ENCODE measurements at regions not wholly inside any gene's neighbourhood (a gene's known extent, or its start where the extent isn't known, plus 50 kb on each side); places are given as distances from the start of the nearest gene placed in this dataset.

DNA sequence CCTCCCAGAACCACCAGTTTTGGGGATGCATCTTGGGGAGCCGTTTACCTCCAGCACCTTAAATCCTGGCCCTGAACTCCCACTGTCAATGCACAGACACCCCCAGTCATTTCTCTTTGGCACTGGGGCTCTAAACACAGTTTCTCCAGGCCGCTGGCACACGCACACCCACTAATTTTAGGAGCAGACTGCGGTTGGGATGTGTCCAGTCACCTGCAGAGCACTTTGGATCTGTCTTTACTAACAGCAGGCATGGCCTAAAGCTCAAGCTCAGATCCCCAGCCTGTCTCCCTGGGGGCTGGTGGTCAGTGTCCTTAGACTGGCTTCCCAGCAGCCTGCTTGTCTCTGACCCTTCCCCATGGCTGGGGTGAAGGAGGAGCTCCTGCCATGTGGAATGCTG lies 49.9 kb downstream of the SYNE3 start:
- DNase-seq (ENCODE audit: low read depth in 2 of 2): no peak

DNA sequence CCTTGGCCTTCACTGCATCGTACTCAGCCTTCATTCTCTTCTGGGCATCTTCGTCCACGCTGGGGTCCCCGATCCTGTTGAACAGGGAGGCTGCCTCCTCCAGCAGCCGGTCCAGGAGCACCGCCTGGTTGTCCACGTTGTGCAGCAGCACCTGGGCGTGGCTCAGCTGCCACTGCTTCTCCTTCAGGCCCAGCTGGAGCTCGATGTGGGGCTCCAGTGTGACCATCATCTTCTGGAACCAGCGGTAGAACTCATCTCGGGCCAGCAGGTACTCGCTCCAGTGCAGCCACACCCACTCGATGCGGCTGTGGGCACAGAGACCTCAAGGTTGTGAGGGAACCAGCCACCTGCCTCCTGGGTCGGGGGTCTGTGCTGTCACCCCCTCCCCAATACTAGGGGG lies 50.5 kb downstream of the SYNE3 start:
- no peak for DNase-seq (ENCODE audit: low read depth in 2 of 2)

DNA sequence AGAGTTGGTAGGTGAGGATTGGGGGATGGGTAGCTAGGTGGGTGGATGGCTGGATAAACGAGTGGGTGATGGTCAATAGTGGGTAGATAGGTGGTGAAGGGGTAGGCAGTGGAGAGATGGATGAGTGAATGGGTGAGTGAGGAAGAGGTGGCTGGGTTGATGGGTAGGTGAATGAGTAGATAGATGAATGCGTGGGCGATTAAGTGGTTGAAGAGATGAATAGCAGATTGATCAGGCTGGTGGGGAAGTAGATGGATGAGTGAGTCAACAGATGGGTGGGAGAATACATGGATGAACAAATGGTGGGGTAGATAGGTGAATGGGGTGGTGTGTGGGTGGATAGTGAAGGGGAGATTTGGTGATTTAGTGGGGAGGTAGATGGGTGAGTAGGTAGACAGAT lies 51.1 kb downstream of the SYNE3 start:
- no peak for DNase-seq (ENCODE audit: low read depth in 2 of 2)

DNA sequence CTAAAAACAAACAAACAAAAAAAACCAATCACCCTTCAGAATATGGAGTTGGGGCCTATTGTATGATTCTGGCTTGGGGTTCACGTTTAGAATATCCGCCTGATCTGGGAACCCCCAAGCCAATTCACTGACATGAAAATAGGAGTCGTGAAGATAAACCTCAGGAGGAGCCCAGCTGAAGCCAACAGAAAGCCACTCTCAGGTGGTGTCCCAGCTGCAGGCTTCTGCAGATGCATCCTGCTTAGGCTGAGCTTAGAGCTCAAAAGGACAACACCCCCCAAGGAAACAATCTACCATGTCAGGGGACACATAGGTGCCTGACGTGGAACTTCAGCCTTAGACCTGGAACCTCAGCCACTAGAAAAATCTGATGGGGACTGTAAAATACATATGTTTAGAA lies 51.9 kb downstream of the SYNE3 start:
- no peak for DNase-seq (ENCODE audit: low read depth in 2 of 2)

DNA sequence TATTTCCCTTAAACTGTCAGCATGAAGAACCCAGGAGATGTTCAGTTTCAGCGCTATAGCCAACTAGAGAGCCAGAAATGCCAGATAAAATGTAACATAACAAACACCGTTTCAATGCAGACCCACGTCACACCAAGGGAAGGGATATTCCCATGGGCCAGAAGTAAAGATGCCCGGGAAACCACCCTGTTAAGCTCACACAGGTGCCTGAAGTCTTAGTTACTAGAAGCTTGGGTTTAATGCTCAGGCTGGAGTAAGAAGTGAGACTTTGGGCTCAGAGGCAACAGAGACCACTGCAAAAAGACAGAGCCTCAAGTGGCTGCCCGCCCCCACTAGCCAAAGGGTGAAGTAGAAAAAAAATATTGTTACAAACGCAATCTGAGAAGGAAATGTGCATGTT lies 52.3 kb downstream of the SYNE3 start:
- no peak for DNase-seq (ENCODE audit: low read depth in 2 of 2)

DNA sequence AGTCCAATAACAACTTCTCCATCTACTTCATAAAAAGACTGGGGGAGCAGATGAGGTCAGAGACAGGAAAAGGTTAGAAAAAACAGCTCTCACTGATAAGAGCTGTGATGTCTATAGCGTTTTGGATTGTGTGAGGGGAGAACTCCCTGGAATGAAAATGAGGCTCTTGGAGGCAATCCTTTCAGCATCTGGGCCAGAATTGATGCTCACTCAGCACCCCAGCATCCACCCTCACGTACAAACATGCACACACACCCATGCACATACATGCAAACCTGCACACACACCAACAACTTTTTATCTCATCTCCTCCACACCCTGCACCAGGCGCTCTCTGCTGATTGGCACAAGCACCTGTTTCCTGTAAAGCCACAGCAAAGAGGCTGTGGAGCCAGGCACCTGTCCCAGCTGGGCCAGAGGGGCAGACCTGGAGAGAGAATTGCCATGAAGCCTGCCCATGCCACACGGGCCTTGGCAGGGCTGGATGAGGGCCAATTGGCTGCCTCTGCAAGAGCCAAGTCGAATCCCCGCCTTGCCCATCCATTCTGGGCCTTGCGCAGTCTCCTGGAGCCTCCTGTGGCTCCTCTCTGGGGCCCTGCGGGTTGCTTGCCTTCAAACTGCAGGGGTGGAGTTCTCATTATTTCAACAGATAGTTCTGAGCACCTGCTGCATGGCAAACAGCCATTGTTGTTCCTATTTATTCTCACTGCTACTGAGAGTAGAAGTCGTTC lies 53.1 kb downstream of the SYNE3 start:
- no peak for DNase-seq (ENCODE audit: low read depth in 2 of 2)

DNA sequence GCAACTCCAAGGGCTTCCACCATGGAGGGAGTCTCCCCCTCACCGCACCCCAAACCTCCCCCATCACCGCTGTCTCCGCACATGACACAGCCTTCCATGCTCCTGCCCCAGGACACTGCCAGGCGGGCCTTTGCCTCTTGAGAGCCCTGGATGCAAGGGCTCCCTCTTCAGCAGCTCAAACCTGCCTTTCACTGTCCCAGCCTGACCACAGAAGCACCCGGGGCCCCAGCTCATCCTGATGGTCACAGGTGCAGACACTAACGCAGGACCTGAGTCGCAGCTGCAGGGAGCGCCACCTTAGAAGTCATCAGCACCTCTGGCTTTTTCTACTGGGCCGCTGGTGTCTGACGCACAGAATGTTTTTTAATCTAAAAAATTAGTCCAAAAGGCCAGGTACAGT lies 54.0 kb downstream of the SYNE3 start:
- no peak for DNase-seq (ENCODE audit: low read depth in 2 of 2)

DNA sequence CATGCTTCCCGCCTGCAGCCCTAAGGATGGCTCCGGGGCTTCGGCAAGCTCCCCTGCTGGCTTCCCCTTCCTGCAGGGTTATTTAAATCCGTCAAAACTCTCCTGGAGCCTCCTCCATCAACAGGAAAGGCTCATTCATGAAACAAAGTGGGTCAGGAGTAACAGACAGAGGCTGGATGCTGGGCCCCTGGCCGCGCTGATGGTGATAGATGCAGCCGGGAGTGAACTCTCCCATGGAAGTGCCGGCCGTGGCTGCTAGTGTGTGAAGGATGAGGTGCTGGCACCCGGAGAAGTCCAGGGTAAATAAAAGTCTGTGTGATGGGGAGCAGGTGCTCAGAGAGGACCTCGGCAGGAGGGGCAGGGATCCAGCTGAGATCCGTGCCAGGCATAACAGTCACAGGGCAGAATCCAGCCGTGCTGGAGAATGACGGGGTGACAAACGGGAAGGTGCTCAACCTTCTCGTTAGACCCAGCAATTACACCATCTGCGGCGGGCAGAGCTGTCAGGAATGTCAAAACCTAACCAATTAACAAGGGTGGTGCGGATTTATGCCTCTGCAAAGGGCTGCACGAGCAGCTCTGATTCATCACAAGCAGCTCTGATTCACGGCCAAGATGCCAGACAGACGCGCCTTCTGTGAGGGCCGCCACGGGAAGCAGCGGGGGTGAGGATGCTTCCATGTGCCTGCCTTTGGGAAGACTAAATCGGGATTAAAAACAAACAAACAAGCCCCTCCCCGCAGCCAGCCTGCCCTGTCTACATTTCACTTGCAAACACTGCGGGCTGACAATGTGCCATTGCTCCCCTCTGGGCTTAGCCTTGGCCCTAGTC lies 55.6 kb downstream of the SYNE3 start:
- DNase-seq (ENCODE audit: low read depth in 2 of 2): no peak

DNA sequence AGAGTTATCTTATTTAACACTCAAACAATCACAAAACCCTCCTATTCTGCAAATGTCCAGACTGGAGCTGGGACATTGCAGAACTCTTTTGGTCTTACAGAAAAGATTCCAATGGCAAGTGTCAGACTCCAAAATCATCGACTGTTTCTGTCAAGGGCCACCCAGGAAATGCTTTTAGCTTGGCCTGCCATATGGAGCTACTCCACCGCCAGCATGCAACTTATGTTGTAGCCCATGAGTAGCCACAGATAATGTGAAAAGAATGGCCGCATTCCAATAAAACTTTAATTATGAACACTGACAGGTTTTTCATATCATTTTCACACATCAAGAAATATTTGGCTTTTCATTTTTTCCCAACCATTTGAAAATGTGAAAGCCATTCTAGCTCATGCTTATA lies 57.5 kb downstream of the SYNE3 start:
- DNase-seq (ENCODE audit: low read depth in 2 of 2): no peak

DNA sequence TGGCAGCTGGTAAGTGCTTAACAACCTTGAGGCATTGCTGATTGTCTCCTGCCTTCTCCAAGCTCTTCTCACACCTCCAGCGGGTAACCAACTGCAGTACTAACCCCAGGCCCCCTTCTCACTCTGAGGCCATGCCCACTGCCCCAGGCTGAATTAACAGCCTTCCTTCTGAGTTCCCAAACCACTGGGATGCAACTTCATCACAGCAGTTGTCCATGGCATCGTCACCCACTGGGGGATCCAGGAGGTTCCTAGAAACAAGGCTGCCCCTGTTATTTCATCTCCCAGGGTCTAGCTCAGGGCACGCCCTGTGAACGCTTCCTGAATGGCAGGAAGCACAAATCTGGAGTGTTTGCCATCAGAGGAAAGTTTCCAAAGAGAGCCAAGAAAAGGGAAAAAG lies 58.0 kb downstream of the SYNE3 start:
- DNase-seq (ENCODE audit: low read depth in 2 of 2): no peak

DNA sequence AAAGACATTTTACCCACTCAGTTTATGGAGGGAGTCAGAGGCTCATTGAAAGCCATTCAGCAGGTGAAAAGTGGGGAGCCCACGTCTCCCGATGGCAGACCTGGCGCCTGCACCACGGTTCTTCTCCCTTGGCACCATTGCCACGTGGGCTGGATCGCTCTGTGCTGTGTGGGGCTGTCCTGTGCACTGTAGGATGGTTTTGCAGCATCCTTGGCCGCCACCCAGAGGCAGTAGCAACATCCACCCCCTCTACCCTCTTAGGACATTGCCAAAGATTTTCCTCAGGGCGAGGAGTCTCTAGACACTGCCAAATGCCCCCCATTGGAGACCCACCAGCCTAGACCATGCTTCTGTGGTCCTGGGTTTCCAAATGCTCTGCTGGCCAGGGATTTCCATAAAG lies 60.2 kb downstream of the SYNE3 start:
- no peak for DNase-seq (ENCODE audit: low read depth in 2 of 2)

DNA sequence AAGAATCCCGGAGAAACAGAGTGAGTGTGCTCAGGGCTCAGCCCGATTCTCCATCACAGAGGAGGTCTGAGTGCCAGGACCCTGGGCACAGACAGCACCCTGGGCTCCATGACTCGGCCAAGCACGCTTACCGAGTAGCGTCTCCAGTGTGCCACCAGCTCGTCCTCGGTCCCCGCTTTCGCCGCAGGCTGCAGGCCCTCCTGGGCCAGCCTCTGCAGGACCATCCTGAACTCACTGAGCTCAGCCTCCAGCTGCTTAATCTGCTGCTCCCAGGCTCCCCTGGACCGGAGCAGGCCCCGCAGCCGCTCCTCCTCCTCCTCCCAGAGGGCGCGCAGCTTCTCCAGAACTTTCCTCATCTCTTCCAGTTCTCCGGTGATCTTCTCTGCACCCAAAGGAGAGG lies 61.2 kb downstream of the SYNE3 start:
- DNase-seq (ENCODE audit: low read depth in 2 of 2): no peak

DNA sequence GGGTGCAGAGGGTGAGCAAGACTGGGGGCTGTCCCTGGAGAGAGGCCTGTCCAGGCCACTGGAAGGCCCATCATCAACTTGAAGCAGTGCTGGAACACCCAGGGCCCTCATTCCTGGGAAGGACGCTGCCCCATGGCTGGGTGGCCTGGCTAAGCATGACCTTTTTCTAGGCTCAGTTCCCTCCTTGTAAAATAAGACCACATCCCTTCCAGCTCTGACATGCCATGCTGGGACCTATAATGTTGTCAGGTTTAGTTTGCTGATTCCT lies 62.8 kb downstream of the SYNE3 start:
- no peak for DNase-seq (ENCODE audit: low read depth in 2 of 2)

DNA sequence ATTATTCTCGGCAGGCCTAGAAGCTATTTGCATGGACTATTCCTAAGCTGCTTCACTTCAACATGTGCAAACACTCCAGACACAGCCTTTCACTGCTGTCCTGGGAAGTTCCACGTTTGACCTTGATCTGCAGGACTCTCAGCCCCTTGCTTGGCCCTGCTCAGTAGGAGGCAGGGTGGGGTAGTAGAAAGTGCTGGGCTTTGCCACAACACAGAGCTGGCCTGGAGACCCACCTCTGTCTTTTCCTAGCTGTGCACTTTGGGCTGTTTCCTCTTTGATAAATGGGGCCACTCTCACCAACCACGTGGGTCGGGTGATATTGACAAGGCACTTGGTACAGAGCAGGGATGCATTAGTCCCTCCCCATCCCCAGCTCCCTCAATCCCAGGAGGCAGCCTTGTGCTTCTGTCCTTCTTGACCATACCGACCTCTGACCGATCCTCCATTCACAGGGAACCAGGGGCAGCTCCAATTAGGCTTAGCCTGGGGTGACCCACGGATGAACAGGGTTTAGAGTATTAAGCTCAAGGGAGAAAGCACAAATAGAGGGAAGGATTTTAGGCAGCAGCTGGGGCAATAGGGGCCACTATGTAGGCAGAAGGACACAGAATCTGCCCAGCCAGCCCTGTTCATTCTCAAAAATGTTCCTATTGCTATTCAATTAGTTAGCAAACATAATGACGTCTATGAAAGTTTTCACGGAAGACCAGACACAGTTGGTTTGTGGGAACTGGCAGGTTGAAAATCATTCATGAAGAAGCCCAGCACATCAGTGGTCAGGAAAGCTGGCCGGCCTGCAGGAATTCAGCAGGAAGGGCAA lies 63.3 kb downstream of the SYNE3 start:
- no peak for DNase-seq (ENCODE audit: low read depth in 2 of 2)

DNA sequence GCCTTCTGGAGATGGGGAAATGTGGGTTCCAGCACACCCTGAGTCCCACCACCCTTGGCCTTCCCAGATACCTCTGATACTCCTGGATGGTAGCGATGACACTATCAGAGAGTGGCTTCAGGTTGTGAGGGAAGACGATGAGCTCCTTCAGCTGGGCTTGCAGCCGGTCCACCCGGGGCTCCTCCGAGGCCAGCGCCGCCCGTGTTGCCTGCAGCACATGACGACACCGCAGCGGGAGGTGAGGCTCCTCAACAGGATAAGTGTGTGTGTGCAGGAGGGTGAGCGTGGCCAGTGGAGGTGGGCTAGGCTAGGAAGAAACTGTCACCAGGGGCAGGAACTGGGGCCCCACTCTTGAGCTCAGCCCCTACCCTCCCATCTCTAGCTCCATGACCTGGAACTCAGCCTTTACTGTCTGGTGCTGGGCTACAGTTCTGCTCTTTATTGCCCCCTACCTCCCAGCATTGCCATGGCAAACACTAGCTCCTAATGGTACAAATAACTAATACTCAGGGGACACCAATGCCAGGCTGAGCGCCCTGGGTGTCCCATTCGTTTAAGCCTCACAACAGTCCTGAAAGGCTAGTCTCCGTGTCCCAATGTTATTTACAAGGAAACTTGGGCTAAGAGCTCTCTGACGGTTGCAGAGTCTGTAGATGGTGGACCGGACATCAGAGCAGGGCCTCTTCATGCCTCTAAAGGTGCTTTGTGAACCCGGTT lies 64.1 kb downstream of the SYNE3 start:
- DNase-seq (ENCODE audit: low read depth in 2 of 2): no peak

DNA sequence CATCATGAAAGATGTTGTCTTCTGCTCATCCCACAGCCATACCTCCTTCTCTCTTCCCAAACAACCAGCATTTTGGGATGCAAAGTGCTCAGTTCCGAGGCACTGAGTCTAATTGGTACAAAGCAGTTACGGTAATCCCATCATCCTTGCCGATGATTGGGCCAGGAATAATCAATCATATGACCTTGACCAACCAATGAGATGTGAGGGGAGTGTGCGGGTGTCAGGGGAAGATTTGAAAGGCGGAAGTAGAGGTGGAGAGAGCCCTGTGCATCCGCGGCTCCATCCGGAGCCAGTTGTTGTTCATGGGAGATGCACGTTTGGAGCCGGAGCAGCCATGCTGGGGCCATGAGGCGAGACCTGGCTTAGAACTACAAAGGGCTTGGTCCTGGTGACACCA lies 67.3 kb downstream of the SYNE3 start:
- no peak for DNase-seq (ENCODE audit: low read depth in 2 of 2)

DNA sequence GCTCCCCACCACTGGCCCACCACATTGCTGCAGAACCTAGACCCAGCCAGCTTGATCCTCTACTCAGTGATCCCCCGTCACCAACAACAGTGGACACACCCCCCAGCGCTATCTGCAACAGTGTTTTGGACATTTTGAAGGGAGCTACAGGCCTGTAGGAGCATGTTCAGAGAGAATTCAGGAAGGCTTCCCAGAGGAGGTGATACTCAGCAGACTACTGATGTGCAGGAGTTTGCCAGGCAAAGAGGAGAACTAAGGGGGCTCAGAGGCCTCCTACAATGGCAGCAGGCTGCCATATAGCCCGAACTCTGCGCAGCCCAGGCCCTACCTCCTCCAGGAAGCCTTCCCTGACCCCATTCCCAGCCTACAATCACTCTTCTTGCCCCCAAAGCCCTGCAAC lies 70.0 kb downstream of the SYNE3 start:
- DNase-seq (ENCODE audit: low read depth in 2 of 2): no peak

DNA sequence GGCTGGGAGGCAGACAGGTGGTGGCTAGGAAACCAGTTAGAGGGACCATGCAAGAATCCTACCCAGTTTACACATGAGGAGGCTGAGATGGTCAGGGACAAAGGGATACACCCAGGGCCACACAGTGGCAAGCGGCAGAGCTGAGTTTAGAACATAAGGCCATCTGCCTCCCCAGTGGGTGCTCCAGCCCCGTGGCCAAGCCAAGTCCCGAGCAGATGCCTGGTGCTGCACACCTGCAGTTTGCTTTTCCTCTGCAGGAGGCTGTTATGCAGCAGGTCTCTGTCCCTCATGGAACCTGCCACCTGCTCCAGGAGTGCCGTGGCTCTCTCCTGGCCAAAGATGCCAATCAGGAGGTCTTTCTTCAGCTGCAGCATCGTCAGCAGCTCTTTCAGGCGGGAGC lies 70.8 kb downstream of the SYNE3 start:
- no peak for DNase-seq (ENCODE audit: low read depth in 2 of 2)

DNA sequence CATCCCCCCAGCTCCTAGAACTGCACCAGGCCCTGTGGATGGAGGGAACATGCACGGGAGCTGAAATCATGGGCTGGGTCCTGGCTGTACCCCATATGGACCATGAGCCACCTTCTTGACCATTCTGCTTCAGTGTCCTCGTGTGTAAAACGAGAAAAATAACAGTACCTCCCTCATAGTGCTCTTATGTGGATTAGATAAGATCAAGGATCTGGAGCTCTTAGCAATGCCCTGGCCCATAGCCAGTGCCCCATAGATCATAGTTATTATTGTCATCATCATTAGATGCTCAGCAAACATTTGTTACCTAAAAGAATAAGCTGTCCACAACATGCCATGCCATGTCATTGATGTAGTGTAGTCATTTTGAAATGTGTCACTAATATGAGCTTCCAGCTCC lies 71.3 kb downstream of the SYNE3 start:
- no peak for DNase-seq (ENCODE audit: low read depth in 2 of 2)

DNA sequence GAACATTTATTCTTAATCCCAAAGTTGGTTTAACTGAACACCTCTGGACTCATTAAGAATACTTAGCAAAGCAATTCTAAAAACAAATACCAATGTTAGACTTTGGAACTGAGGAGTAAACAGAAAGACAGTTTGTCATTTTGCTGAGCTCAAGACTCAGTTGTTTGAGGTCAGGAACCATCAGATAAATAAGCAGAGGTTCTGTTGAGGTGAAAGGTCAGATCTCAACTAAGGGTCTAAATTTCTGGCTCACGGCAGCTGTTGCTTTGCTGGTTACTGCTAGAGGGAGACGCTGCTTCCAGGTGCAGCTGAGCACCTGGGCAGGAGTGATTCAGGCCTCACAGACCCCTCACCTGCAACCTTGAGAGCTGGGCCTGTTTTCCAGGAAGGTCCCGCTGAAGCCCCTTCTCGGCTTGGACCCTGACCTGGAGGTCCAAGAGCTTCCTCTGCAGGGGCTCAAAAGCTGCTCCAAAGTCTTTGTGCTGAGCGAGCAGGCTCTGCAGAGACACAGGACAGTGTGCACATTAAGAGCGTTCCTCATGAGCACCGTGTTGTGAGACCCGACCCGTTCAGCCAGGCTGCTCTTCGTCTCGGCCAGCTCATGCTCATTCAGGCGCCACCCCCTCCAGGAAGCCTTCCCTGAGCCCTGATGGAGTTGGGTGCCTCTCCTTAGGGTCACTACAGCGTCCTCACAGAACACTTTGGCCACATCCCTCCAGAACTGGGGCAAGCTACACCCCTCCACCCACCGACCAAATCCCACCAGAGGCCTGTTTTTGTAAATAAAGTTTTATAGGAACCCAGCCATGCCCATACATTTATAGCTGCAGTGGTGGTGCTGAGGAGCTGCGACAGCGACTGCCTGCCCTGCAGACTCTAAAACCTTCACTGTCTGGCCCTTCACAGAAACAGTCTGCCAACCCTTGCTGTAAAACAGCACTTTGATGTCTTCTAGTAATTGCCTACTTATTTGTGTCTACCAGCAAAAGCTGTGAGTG lies 72.0 kb downstream of the SYNE3 start:
- DNase-seq (ENCODE audit: low read depth in 2 of 2): no peak

DNA sequence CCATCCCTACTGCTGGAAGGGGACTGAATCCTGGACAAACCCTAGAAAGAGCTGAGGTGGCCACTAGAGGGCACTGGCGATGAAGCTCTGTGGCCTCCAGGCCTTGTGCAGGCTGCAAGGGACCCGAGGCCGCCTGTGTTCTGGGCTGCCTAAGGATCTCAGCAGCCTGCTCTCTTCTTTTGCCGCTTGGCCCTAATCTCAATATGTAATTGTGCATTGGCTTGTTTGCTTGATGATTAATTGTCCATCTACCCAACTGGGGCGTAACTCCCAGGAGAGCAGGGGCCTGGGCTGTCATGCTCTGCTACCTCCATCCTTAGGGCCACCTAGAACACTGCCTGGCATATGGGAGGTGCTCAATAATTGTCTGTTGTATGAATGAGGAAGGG lies 73.8 kb downstream of the SYNE3 start:
- DNase-seq (ENCODE audit: low read depth in 2 of 2): peak; percentile 63 to 64
